IPS-NIHi7 (cell line): ENCODE measurements at regions not wholly inside any gene's neighbourhood (a gene's known extent, or its start where the extent isn't known, plus 50 kb on each side); places are given as distances from the start of the nearest gene placed in this dataset.
"Not testable (repeated sequence)": the region's sequence is repeated elsewhere in the genome, so short reads cannot be mapped to it uniquely, and the experiment has no call there.

Source experiments
- DNase-seq: peaks from one replicate; pipeline ENCODE4 v3.0.0; 2012; ENCODE audit warnings: mixed read lengths; ENCODE audit errors: extremely low spot score

GRCh38 chr4:114435116-114435515 is 163.5 kb upstream of the UGT8 start:
- no peak for DNase-seq

- DNase-seq, result no peak
Observed at GRCh38 chr4:114442856-114443255, 155.8 kb upstream of the UGT8 start.

GRCh38 chr4:114444211-114444610 is 154.4 kb upstream of the UGT8 start:
- DNase-seq, result no peak

- DNase-seq, result not testable (repeated sequence)
Observed at GRCh38 chr4:114447963-114448516, 150.6 kb upstream of the UGT8 start.

GRCh38 chr4:114458728-114459127 is 139.9 kb upstream of the UGT8 start:
- DNase-seq, result no peak

GRCh38 chr4:114464726-114465272 is 133.8 kb upstream of the UGT8 start:
- DNase-seq, result no peak

GRCh38 chr4:114465766-114466165 is 132.8 kb upstream of the UGT8 start:
- DNase-seq, result no peak

GRCh38 chr4:114466299-114466698 is 132.3 kb upstream of the UGT8 start:
- no peak for DNase-seq

- DNase-seq, result no peak
Observed at GRCh38 chr4:114472269-114473032, 126.2 kb upstream of the UGT8 start.

GRCh38 chr4:114474188-114474800 is 124.3 kb upstream of the UGT8 start:
- DNase-seq, result no peak

GRCh38 chr4:114476310-114476709 is 122.3 kb upstream of the UGT8 start:
- no peak for DNase-seq

- no peak for DNase-seq
Observed at GRCh38 chr4:114479595-114479994, 119.0 kb upstream of the UGT8 start.

- DNase-seq, result no peak
Observed at GRCh38 chr4:114481856-114482255, 116.8 kb upstream of the UGT8 start.

- DNase-seq, result no peak
Observed at GRCh38 chr4:114487101-114487500, 111.5 kb upstream of the UGT8 start.

GRCh38 chr4:114488301-114488982 is 110.2 kb upstream of the UGT8 start:
- DNase-seq, result no peak

GRCh38 chr4:114494246-114494803 is 104.3 kb upstream of the UGT8 start:
- DNase-seq, result no peak

GRCh38 chr4:114495471-114495928 is 103.1 kb upstream of the UGT8 start:
- DNase-seq, result peak; percentile 26

GRCh38 chr4:114497116-114497515 is 101.5 kb upstream of the UGT8 start:
- DNase-seq, result no peak

- DNase-seq, result no peak
Observed at GRCh38 chr4:114509340-114509739, 89.3 kb upstream of the UGT8 start.

- no peak for DNase-seq
Observed at GRCh38 chr4:114512595-114513295, 85.9 kb upstream of the UGT8 start.

- no peak for DNase-seq
Observed at GRCh38 chr4:114519368-114519767, 79.2 kb upstream of the UGT8 start.
